Right ventricle myocardium inferior (tissue), 1 donor: ENCODE measurements at regions not wholly inside any gene's neighbourhood (a gene's known extent, or its start where the extent isn't known, plus 50 kb on each side); places are given as distances from the start of the nearest gene placed in this dataset.

Experiments
- ATAC-seq: fragments of 200-7000 bp; cut with Tn5 transposase; one replicate; pipeline ENCODE4 v1.9.1; 2020; ENCODE audit warnings: mild to moderate bottlenecking, moderate library complexity
- DNase-seq: peaks from one replicate; pipeline ENCODE4 v3.0.0; 2021; ENCODE audit errors: missing footprints
- intact Hi-C: fragments of 100-400 bp; cut with DNase I; formaldehyde crosslinking; loops from one replicate; pipeline ENCODE4 v1.11.0; 2022
- donor health status: DM: no; HTN: yes; CAD: no; lungs with severe emphysema.

GRCh38 chr4:38268837-38269236 is 308.6 kb downstream of the PTTG2 start:
- no peak for ATAC-seq
- no peak for DNase-seq
- intact Hi-C loops, result no loop called here

- ATAC-seq (no peak), DNase-seq (no peak)
- intact Hi-C loops, result no loop called here
These were observed 313.2 kb downstream of the PTTG2 start for GRCh38 chr4:38273407-38273806.

GRCh38 chr4:38275331-38276100 is 315.3 kb downstream of the PTTG2 start:
- intact Hi-C loops, result no loop called here
- no peak for ATAC-seq
- DNase-seq, result no peak

GRCh38 chr4:38278255-38278654 is 318.1 kb downstream of the PTTG2 start:
- DNase-seq, result no peak
- intact Hi-C loops, result no loop called here
- ATAC-seq, result no peak

- ATAC-seq, result no peak
- intact Hi-C loops, result no loop called here
These were observed 318.9 kb downstream of the PTTG2 start for GRCh38 chr4:38279077-38279476.

GRCh38 chr4:38279650-38280322 is 319.6 kb downstream of the PTTG2 start:
- DNase-seq, result no peak
- intact Hi-C loops, result no loop called here
- no peak for ATAC-seq

More at GRCh38 chr4:38279077-38279476, 318.9 kb downstream of the PTTG2 start:
- no peak for DNase-seq

- DNase-seq (no peak), ATAC-seq (no peak)
- intact Hi-C loops, result no loop called here
These were observed 320.1 kb downstream of the PTTG2 start for GRCh38 chr4:38280323-38280706.

GRCh38 chr4:38281371-38282071 is 321.3 kb downstream of the PTTG2 start:
- ATAC-seq (peak; percentile 33), DNase-seq (no peak)
- intact Hi-C loops, result no loop called here

- no peak for DNase-seq
- no peak for ATAC-seq
- intact Hi-C loops, result no loop called here
These were observed 323.5 kb downstream of the PTTG2 start for GRCh38 chr4:38283724-38284123.

- intact Hi-C loops, result no loop called here
- DNase-seq, result no peak
- ATAC-seq, result no peak
These were observed 324.3 kb downstream of the PTTG2 start for GRCh38 chr4:38284294-38285030.

GRCh38 chr4:38287101-38287851 is 327.1 kb downstream of the PTTG2 start:
- no peak for ATAC-seq
- no peak for DNase-seq
- intact Hi-C loops, result no loop called here

- no peak for DNase-seq
These were observed 329.4 kb downstream of the PTTG2 start for GRCh38 chr4:38289553-38289952.

GRCh38 chr4:38290366-38290765 is 330.2 kb downstream of the PTTG2 start:
- DNase-seq (no peak), ATAC-seq (no peak)
- intact Hi-C loops, result no loop called here

More at GRCh38 chr4:38289553-38289952, 329.4 kb downstream of the PTTG2 start:
- intact Hi-C loops, result no loop called here
- no peak for ATAC-seq

- no peak for ATAC-seq
- DNase-seq, result no peak
- intact Hi-C loops, result no loop called here
These were observed 330.7 kb downstream of the PTTG2 start for GRCh38 chr4:38290914-38291313.

GRCh38 chr4:38292529-38292928 is 332.3 kb downstream of the PTTG2 start:
- DNase-seq, result no peak
- intact Hi-C loops, result no loop called here
- ATAC-seq, result no peak

- intact Hi-C loops, result no loop called here
- DNase-seq (no peak), ATAC-seq (no peak)
These were observed 334.0 kb downstream of the PTTG2 start for GRCh38 chr4:38294238-38294637.

GRCh38 chr4:38297061-38297460 is 336.9 kb downstream of the PTTG2 start:
- intact Hi-C loops, result no loop called here
- DNase-seq (no peak), ATAC-seq (no peak)

- ATAC-seq (no peak), DNase-seq (no peak)
- intact Hi-C loops, result no loop called here
These were observed 338.9 kb downstream of the PTTG2 start for GRCh38 chr4:38298868-38299713.
